ENCODE measurements at regions not wholly inside any gene's neighbourhood (a gene's known extent, or its start where the extent isn't known, plus 50 kb on each side); places are given as distances from the start of the nearest gene placed in this dataset.

- Mint-ChIP-seq H3K4me3 (ENCODE audit: unreplicated experiment) (no peak overlapping the region), H3K4me1 (ENCODE audit: low read depth) (no peaks in the 10 kb centered on the region), H3K9me3 (ENCODE audit: low read depth) (peaks cover 13% of the 10 kb centered on the region), H3K27ac (ENCODE audit: unreplicated experiment) (no peak overlapping the region), H3K27me3 (ENCODE audit: low read depth) (no peaks in the 10 kb centered on the region), H3K36me3 (ENCODE audit: low read depth) (no peaks in the 10 kb centered on the region)
- DNase-seq (ENCODE audit: low spot score): no peak
- TF ChIP-seq, protein P1, sequence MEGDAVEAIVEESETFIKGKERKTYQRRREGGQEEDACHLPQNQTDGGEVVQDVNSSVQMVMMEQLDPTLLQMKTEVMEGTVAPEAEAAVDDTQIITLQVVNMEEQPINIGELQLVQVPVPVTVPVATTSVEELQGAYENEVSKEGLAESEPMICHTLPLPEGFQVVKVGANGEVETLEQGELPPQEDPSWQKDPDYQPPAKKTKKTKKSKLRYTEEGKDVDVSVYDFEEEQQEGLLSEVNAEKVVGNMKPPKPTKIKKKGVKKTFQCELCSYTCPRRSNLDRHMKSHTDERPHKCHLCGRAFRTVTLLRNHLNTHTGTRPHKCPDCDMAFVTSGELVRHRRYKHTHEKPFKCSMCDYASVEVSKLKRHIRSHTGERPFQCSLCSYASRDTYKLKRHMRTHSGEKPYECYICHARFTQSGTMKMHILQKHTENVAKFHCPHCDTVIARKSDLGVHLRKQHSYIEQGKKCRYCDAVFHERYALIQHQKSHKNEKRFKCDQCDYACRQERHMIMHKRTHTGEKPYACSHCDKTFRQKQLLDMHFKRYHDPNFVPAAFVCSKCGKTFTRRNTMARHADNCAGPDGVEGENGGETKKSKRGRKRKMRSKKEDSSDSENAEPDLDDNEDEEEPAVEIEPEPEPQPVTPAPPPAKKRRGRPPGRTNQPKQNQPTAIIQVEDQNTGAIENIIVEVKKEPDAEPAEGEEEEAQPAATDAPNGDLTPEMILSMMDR (IDR thresholded peaks at IDR 0.05): no peak
These were observed 881.5 kb downstream of the C6orf118 start for GRCh38 chr6:164427728-164428402.

GRCh38 chr6:164424489-164424888, 884.9 kb downstream of the C6orf118 start:
- no peaks in the 10 kb centered on the region for H3K36me3 Mint-ChIP-seq (ENCODE audit: low read depth)
- no peaks in the 10 kb centered on the region for H3K27me3 Mint-ChIP-seq (ENCODE audit: low read depth)
- no peak for DNase-seq (ENCODE audit: low spot score)
- H3K4me3 Mint-ChIP-seq (ENCODE audit: unreplicated experiment): no peak overlapping the region
- H3K9me3 Mint-ChIP-seq (ENCODE audit: low read depth): peaks cover 27% of the 10 kb centered on the region
- no peaks in the 10 kb centered on the region for H3K4me1 Mint-ChIP-seq (ENCODE audit: low read depth)
- TF ChIP-seq, protein P1 (IDR thresholded peaks at IDR 0.05): no peak
- H3K27ac Mint-ChIP-seq (ENCODE audit: unreplicated experiment): no peak overlapping the region

DNA sequence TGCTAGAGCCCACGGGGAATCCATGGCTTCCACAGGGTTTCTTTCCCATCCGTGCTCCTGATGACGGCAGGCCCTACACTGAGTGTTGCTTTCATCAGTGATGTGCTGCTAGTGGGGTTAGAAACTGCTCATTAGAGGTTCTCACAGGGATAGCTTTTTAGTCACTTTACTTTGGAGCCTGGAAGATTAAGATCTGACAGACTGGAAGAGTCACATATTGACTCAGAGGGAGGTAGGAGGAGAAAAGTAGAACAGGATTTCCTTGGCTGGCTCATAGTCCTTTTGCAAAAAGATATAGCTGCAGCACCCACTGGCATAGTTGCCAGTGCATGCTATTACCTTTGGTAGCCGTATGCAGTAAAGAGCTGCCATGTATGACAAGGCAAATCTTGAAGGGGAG, 890.3 kb downstream of the C6orf118 start:
- H3K27me3 Mint-ChIP-seq (ENCODE audit: low read depth): no peaks in the 10 kb centered on the region
- no peak for DNase-seq (ENCODE audit: low spot score)
- H3K4me3 Mint-ChIP-seq (ENCODE audit: unreplicated experiment): no peak overlapping the region
- peaks cover 21% of the 10 kb centered on the region for H3K9me3 Mint-ChIP-seq (ENCODE audit: low read depth)
- peaks cover 8% of the 10 kb centered on the region for H3K4me1 Mint-ChIP-seq (ENCODE audit: low read depth)
- H3K36me3 Mint-ChIP-seq (ENCODE audit: low read depth): no peaks in the 10 kb centered on the region
- no peak overlapping the region for H3K27ac Mint-ChIP-seq (ENCODE audit: unreplicated experiment)
- TF ChIP-seq, protein P1 (IDR thresholded peaks at IDR 0.05): no peak

DNA sequence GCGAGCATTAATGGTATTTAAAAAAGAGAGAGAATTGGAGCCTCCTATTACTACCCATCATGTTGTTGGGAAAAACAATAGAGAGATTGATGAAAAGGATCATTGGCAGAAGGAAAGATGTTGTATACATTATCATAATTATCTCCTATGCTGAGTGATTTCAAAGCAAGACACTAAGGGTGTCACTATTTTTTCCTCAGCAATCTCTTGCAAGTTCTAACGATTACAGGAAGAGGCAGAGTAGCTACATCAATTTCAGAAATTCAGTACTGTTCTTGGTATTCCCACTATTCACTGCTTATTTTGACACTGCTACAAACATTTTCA, 891.2 kb downstream of the C6orf118 start:
- no peak for DNase-seq (ENCODE audit: low spot score)
- Mint-ChIP-seq H3K36me3 (ENCODE audit: low read depth) (peaks cover 2% of the 10 kb centered on the region), H3K4me3 (ENCODE audit: unreplicated experiment) (no peak overlapping the region), H3K9me3 (ENCODE audit: low read depth) (peaks cover 18% of the 10 kb centered on the region), H3K27ac (ENCODE audit: unreplicated experiment) (no peak overlapping the region), H3K4me1 (ENCODE audit: low read depth) (peaks cover 8% of the 10 kb centered on the region), H3K27me3 (ENCODE audit: low read depth) (no peaks in the 10 kb centered on the region)
- TF ChIP-seq, protein P1 (IDR thresholded peaks at IDR 0.05): no peak

DNA sequence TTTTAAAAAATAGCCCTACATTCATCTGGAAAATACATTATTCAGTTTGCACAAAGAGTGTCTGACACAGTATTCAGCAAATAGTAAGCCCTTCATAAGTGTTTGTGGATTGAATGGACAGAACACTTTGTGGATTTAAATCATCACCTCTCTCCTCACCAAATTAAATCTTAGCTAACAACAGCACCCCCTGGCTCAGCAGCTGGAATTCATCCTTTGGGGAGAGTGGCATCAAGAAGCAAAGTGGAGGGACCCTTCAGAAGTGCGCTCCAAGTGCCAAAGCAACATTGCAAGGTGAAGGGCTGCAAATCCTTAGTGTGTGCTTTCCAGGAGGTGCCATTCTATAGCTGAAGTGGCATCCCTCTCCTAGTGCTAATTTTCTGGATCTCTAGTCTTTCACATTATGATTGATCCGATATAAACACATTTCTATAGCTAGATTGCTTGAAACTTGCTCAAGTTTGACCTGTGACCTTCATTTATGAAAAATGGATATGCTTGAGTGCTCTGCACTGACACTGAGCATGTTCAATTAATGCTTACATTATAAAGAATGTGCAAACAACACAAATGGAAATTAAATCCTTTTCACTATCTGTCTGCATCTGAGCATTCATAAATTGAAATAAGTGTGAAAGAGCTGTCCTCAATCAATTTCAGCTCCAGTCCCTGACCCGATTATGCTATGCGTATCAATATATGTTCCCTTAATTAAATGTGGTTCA, 891.7 kb downstream of the C6orf118 start:
- TF ChIP-seq, protein P1 (IDR thresholded peaks at IDR 0.05): peak; percentile 40
- H3K4me3 Mint-ChIP-seq (ENCODE audit: unreplicated experiment): no peak overlapping the region
- peaks cover 8% of the 10 kb centered on the region for H3K4me1 Mint-ChIP-seq (ENCODE audit: low read depth)

More for the DNA sequence above, 891.7 kb downstream of the C6orf118 start:
- H3K9me3 Mint-ChIP-seq (ENCODE audit: low read depth): peaks cover 18% of the 10 kb centered on the region
- peaks cover 2% of the 10 kb centered on the region for H3K36me3 Mint-ChIP-seq (ENCODE audit: low read depth)
- DNase-seq (ENCODE audit: low spot score): no peak
- H3K27me3 Mint-ChIP-seq (ENCODE audit: low read depth): no peaks in the 10 kb centered on the region
- no peak overlapping the region for H3K27ac Mint-ChIP-seq (ENCODE audit: unreplicated experiment)
